ENCODE measurements at regions not wholly inside any gene's neighbourhood (a gene's known extent, or its start where the extent isn't known, plus 50 kb on each side); places are given as distances from the start of the nearest gene placed in this dataset.

- H3K27me3 ChIP-seq (replicated peaks; ENCODE audit: control insufficient read depth, insufficient read depth, low read length), result no peaks in the 10 kb centered on the region
- Mint-ChIP-seq H3K4me1 (ENCODE audit: low read depth, unreplicated experiment) (no peaks in the 10 kb centered on the region), H3K36me3 (ENCODE audit: insufficient read depth, unreplicated experiment) (no peaks in the 10 kb centered on the region), H3K9me3 (ENCODE audit: unreplicated experiment) (no peaks in the 10 kb centered on the region), H3K27me3 (ENCODE audit: insufficient read depth, unreplicated experiment) (no peaks in the 10 kb centered on the region), H3K27ac (ENCODE audit: unreplicated experiment) (no peak overlapping the region), H3K4me3 (ENCODE audit: unreplicated experiment) (no peak overlapping the region)
- DNase-seq, result no peak
- intact Hi-C loops (cut with micrococcal nuclease; ENCODE audit: unreplicated experiment), result no loop called here
- no peaks in the 10 kb centered on the region for H3K4me1 ChIP-seq
- H3K9me3 ChIP-seq, result no peaks in the 10 kb centered on the region
- H3K36me3 ChIP-seq (ENCODE audit: control insufficient read depth, insufficient read depth, low read length), result no peaks in the 10 kb centered on the region
- H3K4me3 ChIP-seq (ENCODE audit: low read depth, low read length), result no peak overlapping the region
- CTCF ChIA-PET, result no interaction called here
- POLR2A ChIA-PET, result no interaction called here
- TF ChIP-seq CTCF (IDR thresholded peaks at IDR 0.05; ENCODE audit: insufficient read depth in 1 of 2, low read depth in 1 of 2, low read length in 1 of 2, severe bottlenecking in 1 of 2, unreplicated experiment in 1 of 2), result no peak
- no TSS peak for BruUV-seq (replicated peaks)
Observed at GRCh38 chr6:141153563-141153962, 979.2 kb upstream of the GJE1 start.

- POLR2A ChIA-PET, result no interaction called here
- Histone ChIP-seq H3K27me3 (replicated peaks; ENCODE audit: control insufficient read depth, insufficient read depth, low read length) (no peaks in the 10 kb centered on the region), H3K36me3 (ENCODE audit: control insufficient read depth, insufficient read depth, low read length) (no peaks in the 10 kb centered on the region), H3K4me1 (no peaks in the 10 kb centered on the region), H3K9me3 (no peaks in the 10 kb centered on the region), H3K4me3 (ENCODE audit: low read depth, low read length) (no peak overlapping the region)
- Mint-ChIP-seq H3K27ac (ENCODE audit: unreplicated experiment) (no peak overlapping the region), H3K27me3 (ENCODE audit: insufficient read depth, unreplicated experiment) (no peaks in the 10 kb centered on the region), H3K36me3 (ENCODE audit: insufficient read depth, unreplicated experiment) (no peaks in the 10 kb centered on the region), H3K4me3 (ENCODE audit: unreplicated experiment) (no peak overlapping the region), H3K9me3 (ENCODE audit: unreplicated experiment) (no peaks in the 10 kb centered on the region), H3K4me1 (ENCODE audit: low read depth, unreplicated experiment) (no peaks in the 10 kb centered on the region)
- no peak for TF ChIP-seq CTCF (IDR thresholded peaks at IDR 0.05; ENCODE audit: insufficient read depth in 1 of 2, low read depth in 1 of 2, low read length in 1 of 2, severe bottlenecking in 1 of 2, unreplicated experiment in 1 of 2)
- DNase-seq, result no peak
- BruUV-seq (replicated peaks), result no TSS peak
- intact Hi-C loops (cut with micrococcal nuclease; ENCODE audit: unreplicated experiment), result no loop called here
- CTCF ChIA-PET, result no interaction called here
Observed at GRCh38 chr6:141152951-141153350, 979.8 kb upstream of the GJE1 start.

- Mint-ChIP-seq H3K27me3 (ENCODE audit: insufficient read depth, unreplicated experiment) (no peaks in the 10 kb centered on the region), H3K9me3 (ENCODE audit: unreplicated experiment) (no peaks in the 10 kb centered on the region), H3K36me3 (ENCODE audit: insufficient read depth, unreplicated experiment) (no peaks in the 10 kb centered on the region), H3K4me3 (ENCODE audit: unreplicated experiment) (no peak overlapping the region), H3K4me1 (ENCODE audit: low read depth, unreplicated experiment) (no peaks in the 10 kb centered on the region), H3K27ac (ENCODE audit: unreplicated experiment) (no peak overlapping the region)
- ChIA-PET CTCF (no interaction called here), POLR2A (no interaction called here)
- BruUV-seq (replicated peaks), result no TSS peak
- H3K4me1 ChIP-seq, result no peaks in the 10 kb centered on the region
- no peak for DNase-seq
- no peaks in the 10 kb centered on the region for H3K9me3 ChIP-seq
- H3K36me3 ChIP-seq (ENCODE audit: control insufficient read depth, insufficient read depth, low read length), result no peaks in the 10 kb centered on the region
- intact Hi-C loops (cut with micrococcal nuclease; ENCODE audit: unreplicated experiment), result no loop called here
- H3K4me3 ChIP-seq (ENCODE audit: low read depth, low read length), result no peak overlapping the region
- no peaks in the 10 kb centered on the region for H3K27me3 ChIP-seq (replicated peaks; ENCODE audit: control insufficient read depth, insufficient read depth, low read length)
- TF ChIP-seq CTCF (IDR thresholded peaks at IDR 0.05; ENCODE audit: insufficient read depth in 1 of 2, low read depth in 1 of 2, low read length in 1 of 2, severe bottlenecking in 1 of 2, unreplicated experiment in 1 of 2), result no peak
Observed at GRCh38 chr6:141151710-141152417, 980.9 kb upstream of the GJE1 start.
